Stimulated activated CD4-positive, alpha-beta T cell treated with anti-CD3 and anti-CD28 coated beads, Interleukin-12 subunit alpha, Interleukin-12 subunit beta, amount 100 ng/mL, for 48 hours (primary cell): ENCODE measurements at regions not wholly inside any gene's neighbourhood (a gene's known extent, or its start where the extent isn't known, plus 50 kb on each side); places are given as distances from the start of the nearest gene placed in this dataset.

Experiments used
- DNase-seq, 3 donors: peaks; one replicate each; pipeline ENCODE4 v3.0.0-alpha.2; 2020; ENCODE audit warnings: low read depth in 2 of 3, low spot score in 1 of 3

DNA sequence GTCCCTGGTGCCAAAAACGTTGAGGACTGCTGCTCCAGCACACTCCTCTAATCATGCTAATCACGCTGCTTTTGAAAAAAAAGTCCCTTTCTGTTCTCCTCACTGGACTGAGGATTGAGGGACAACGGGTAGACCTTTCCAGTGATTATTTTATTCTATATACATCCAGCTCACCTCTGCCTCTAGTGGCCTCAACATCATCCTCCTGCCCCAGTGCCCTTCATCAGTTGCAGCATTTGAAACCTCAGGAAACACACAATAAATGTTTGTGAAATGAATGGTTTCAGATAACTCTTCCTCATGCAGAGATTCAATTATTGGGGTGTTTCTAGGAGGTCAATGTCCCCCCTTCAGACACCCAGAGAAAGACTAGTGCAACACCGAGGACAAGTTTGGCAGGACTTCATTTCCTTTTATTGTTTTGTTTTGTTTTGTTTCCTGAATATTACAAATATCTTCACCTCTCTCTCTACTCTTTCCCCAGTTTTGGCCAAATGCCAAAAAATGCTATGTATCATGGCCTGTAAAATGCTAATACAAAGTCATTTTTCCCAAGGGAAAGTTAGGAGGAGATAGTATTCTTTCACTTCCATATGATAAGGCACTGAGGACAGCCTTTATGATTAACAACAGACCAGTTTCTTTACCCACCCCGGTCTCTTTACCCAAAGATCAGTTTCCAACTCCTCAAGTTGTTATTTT is 460.1 kb upstream of the SLIT2 start:
- DNase-seq, result no peak

DNA sequence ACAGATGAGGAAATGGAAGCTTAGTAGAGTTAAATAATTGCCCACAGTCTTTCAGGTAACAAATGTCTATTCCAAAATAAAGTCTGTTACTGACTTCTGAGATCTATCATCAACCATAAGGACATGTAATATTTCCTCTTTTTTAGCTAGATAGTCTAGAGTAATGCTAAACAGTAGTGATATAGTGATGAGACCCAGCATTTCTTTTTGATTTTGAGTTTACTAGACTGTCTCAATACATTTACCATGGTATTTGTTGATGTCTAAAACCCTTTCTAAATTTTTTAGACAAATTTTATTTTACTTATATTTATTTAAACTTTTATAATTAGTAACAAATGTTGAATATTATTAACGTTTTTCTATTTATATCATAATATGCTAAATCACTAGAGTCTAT is 465.1 kb upstream of the SLIT2 start:
- DNase-seq, result no peak

DNA sequence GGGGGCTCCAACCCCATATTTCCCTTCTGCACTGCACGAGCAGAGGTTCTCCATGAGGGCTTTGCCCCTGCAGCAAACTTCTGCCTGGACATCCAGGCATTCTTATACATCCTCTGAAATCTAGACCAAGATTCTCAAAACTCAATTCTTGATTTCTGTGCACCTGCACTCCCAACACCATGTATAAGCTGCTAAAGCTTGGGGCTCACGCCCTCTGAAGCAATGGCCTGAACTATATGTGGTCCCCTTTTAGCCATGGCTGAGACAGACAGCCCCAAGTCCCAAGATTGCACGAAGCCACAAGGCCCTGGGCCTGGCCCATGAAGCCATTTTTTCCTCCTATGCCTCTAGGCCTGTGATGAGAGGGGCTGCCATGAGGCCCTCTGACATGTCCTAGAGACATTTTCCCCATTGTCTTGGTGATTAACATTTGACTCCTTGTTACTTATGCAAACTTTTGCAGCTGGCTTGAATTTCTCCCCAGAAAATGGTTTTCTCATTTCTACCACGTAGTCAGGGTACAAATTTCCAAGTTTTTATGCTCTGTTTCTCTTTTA is 468.0 kb upstream of the SLIT2 start:
- DNase-seq, result no peak

- DNase-seq, result no peak
Measured at GRCh38 chr4:19780871-19781270, 470.8 kb upstream of the SLIT2 start.

DNA sequence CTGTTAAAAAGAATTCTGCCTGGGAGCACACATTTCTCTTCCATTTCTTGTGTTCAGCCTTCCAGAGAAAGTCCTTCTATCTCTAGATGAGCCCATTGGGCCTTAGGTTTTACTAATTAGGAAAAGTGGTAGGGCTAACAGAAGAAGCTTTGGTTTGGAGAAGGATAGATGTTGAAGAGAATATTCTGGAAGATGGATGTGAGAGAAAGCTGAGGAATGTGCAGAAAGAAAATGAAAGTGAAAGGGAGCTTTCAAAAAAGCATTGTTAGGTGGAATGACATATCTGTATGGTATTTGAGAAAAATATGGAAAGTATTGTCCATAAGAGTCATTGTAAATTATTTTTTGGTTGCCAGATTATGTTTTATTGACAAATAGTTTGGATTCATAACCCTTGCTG is 474.8 kb upstream of the SLIT2 start:
- DNase-seq, result no peak

- no peak for DNase-seq
Measured at GRCh38 chr4:19776021-19776459, 475.7 kb upstream of the SLIT2 start.

- DNase-seq, result no peak
Measured at GRCh38 chr4:19774690-19775256, 476.9 kb upstream of the SLIT2 start.

DNA sequence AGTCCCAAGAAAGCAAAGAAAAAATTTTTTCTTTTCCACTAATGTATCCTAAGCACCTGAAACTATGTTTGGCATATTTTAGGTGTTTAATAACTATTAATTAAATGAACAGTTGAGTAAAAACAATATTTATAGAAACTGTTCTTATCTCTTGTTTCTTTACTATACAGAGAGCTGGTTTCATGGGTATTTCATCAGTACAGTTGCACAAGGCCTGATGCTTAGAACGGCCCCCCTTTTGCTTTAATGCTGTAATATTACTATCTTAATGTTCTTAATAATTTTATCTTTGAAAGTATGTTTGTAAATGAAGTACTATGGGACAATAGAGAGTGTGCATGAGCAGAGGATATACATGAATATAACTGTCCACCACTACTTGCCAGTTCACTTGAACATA is 479.1 kb upstream of the SLIT2 start:
- DNase-seq, result no peak

- no peak for DNase-seq
Measured at GRCh38 chr4:19756661-19757060, 495.0 kb upstream of the SLIT2 start.

GRCh38 chr4:19752599-19752998 is 499.1 kb upstream of the SLIT2 start:
- no peak for DNase-seq

- DNase-seq, result no peak
Measured at GRCh38 chr4:19748519-19749479, 502.9 kb upstream of the SLIT2 start.

DNA sequence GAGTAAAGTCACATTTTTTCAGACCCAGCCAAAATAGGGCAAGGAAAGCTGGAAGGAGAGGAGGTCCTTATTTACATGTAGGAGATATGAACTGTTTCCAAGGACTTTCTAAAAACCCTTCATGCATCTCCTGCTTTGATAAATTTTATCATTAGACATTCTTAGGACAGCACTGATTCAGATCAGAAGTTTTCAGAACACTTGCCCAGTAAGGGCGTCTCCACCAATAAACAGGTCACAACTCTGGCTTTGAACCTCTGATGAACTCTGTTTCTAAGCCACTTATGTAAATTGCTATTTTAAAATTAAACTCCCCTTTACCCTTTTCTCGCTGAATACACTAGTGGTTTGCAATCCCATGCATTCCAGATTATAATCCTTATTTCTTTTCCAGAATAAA is 505.3 kb upstream of the SLIT2 start:
- DNase-seq, result no peak

DNA sequence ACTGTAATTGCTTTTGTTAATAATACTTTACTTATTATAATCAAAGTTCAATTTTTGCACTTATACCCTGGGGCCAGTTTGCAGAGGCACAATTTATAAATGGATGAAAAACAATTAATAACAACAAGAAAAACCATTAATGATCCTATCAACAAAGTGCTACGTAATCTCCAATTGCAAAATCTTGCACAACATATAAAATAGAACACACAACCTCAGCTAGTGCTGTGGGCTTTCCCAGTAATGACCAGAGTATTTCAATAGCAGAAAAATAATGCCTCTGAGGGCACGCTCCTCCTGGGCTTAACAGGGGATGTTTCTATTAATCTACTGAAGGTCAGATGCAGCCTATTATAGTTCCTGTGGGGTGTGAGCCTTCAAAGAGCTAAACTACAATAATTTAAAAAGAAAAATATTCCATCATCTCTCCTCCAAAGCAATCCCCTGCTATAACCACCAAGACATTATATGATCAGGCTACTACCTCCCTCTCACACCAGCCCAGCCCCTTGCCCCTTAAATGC is 508.5 kb upstream of the SLIT2 start:
- DNase-seq, result no peak

- DNase-seq, result no peak
Measured at GRCh38 chr4:19739101-19739651, 512.5 kb upstream of the SLIT2 start.

DNA sequence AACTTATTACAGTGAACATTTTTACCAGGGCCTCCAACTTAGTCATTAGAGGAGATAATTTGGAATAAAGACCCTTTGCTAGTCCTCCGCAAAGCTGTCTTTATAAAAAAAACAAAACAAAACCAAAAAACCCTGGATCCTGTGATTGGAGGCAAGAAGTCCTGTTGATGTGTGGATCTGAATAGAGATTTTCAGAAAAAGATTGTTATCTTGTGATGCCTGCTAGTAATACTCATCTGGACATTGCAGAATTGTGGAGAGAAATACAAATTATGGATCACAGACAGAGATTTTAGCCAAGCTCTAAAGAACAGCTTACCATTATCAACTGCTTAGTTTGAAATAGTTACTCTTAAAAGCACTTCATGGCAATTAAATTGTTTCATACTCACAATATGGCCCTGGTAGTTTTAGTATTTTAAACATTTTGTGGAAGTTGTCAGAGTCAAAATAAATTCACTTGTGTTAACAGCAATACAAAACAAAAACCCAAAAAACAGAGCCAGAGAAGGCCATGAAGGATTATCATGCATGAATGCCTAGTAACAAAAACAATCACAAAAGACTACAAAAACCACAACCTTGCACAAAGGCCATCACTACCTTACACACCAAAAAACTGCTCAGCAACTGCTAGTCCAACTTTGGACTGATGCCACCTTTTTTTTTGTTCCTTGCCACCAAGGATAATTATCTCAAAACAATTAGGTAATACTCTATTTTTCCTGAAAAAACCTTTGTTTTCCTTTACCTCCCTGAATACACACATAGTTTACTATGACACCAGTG is 514.5 kb upstream of the SLIT2 start:
- DNase-seq, result no peak

DNA sequence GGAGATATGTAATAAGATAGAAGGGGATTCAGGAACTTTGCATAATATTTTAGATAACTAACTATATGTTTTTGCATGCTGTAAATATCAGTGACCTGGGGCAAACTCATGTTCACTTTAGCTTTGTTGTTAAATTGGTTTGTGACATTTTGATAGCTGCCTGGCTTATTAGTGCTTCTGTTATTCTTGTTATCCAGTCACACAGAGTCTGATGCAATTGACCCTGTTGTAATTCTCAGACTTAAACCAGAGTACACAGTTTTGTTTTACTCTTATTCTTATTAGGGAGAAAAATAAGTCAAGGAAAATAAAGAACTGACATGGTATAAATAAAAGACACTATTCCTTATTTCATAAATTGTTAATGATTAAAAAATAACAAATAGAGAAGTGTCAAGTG is 516.7 kb upstream of the SLIT2 start:
- DNase-seq, result no peak

GRCh38 chr4:19729886-19730651 is 521.6 kb upstream of the SLIT2 start:
- no peak for DNase-seq

DNA sequence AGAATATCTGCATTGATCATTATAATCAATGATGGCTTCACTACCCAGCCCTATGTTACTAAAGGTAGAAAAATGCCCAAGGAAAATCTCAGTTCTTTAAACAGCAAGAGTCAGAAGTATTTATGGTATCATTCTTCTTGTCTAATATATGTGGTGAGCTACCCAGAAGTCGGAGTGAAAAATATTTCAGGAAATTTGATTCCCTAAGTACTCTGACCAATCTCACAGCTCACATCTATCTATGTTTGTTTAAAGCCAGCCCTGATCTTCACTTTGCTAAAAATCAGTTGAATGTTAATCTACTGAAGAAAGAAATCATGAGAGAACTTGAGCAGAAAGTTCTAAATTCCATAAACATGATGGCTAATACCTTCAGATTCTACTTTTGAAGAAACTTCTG is 522.9 kb upstream of the SLIT2 start:
- DNase-seq, result no peak

GRCh38 chr4:19727141-19727540 is 524.6 kb upstream of the SLIT2 start:
- no peak for DNase-seq

DNA sequence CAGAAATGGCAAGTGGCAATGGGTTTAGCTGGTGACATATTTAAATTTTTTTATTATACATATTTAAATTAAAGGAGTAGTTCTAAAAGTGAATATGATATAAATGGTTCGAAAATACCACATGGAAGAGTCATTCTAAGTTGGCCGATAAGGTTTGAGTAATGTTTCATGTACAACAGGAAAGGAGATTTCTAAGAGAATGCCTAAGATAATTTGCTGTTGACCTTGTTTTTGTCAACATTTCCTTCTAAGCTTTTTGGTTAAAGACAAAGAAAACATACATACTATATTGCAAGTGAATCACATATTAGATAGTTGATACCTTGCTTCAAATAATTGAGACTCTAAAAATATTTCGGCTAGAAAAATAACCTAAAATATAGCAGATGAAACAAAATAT is 526.6 kb upstream of the SLIT2 start:
- DNase-seq, result no peak
